ENCODE measurements at regions not wholly inside any gene's neighbourhood (a gene's known extent, or its start where the extent isn't known, plus 50 kb on each side); places are given as distances from the start of the nearest gene placed in this dataset.

- peaks cover 4% of the 10 kb centered on the region; the same call in 1 of the 2 replicates for H3K9me3 Mint-ChIP-seq
- ATAC-seq (no peak), DNase-seq (ENCODE audit: low spot score) (no peak)
- H3K4me1 Mint-ChIP-seq: no peaks in the 10 kb centered on the region
- no peak overlapping the region for H3K27ac Mint-ChIP-seq
- ChIA-PET CTCF (no interaction called here), POLR2A (no interaction called here)
- H3K36me3 Mint-ChIP-seq: no peaks in the 10 kb centered on the region
- H3K4me3 Mint-ChIP-seq: no peak overlapping the region
- H3K27me3 Mint-ChIP-seq (ENCODE audit: low read depth): no peaks in the 10 kb centered on the region
- TF ChIP-seq MLX (CRISPR knock-in tag; IDR thresholded peaks at IDR 0.05): no peak
- no peak for TF ChIP-seq ELF4 (CRISPR knock-in tag; IDR thresholded peaks at IDR 0.05; ENCODE audit: low read depth)
- TF ChIP-seq ZNF423 (CRISPR knock-in tag; IDR thresholded peaks at IDR 0.05): no peak
- no peak for TF ChIP-seq IRF2 (CRISPR knock-in tag; IDR thresholded peaks at IDR 0.05; ENCODE audit: borderline replicate concordance, low read depth)
- TF ChIP-seq CDX4 (CRISPR knock-in tag; IDR thresholded peaks at IDR 0.05; ENCODE audit: borderline replicate concordance): no peak
- no peak for TF ChIP-seq USF2 (CRISPR knock-in tag; IDR thresholded peaks at IDR 0.05)
- TF ChIP-seq AFF4 (CRISPR knock-in tag; IDR thresholded peaks at IDR 0.05; ENCODE audit: borderline replicate concordance): no peak
- no peak for TF ChIP-seq NFATC4 (CRISPR knock-in tag; IDR thresholded peaks at IDR 0.05)
- no peak for TF ChIP-seq IRF1 (CRISPR knock-in tag; IDR thresholded peaks at IDR 0.05)
- no peak for TF ChIP-seq ZNF219 (CRISPR knock-in tag; IDR thresholded peaks at IDR 0.05; ENCODE audit: borderline replicate concordance)
- no peak for TF ChIP-seq ETV6 (CRISPR knock-in tag; IDR thresholded peaks at IDR 0.05)
- no peak for TF ChIP-seq ATF2 (CRISPR knock-in tag; IDR thresholded peaks at IDR 0.05; ENCODE audit: borderline replicate concordance, low read depth)
- no peak for TF ChIP-seq CREM (CRISPR knock-in tag; IDR thresholded peaks at IDR 0.05)
- no peak for TF ChIP-seq TCF7 (CRISPR knock-in tag; IDR thresholded peaks at IDR 0.05; ENCODE audit: low read depth)
- no peak for TF ChIP-seq MXD4 (CRISPR knock-in tag; IDR thresholded peaks at IDR 0.05; ENCODE audit: borderline replicate concordance)
- TF ChIP-seq CREB1 (CRISPR knock-in tag; IDR thresholded peaks at IDR 0.05): no peak
- no peak for TF ChIP-seq ZNF263 (CRISPR knock-in tag; IDR thresholded peaks at IDR 0.05; ENCODE audit: low read depth)
- TF ChIP-seq FOXJ3 (CRISPR knock-in tag; IDR thresholded peaks at IDR 0.05; ENCODE audit: borderline replicate concordance): no peak
These were observed 566.1 kb downstream of the LTN1 start for GRCh38 chr21:28426545-28426944.
